ENCODE measurements at regions not wholly inside any gene's neighbourhood (a gene's known extent, or its start where the extent isn't known, plus 50 kb on each side); places are given as distances from the start of the nearest gene placed in this dataset.

- TF ChIP-seq CTCF (IDR thresholded peaks at IDR 0.05 in 8 of 11, conservative IDR thresholded peaks at IDR 0.05 in 3 of 11) (no peak), POLR2AphosphoS5 (IDR thresholded peaks at IDR 0.05) (no peak)
These were observed 339.3 kb downstream of the DAD1 start for GRCh38 chr14:22249770-22250169.
